Endodermal cell (in vitro differentiated cells): ENCODE measurements at regions not wholly inside any gene's neighbourhood (a gene's known extent, or its start where the extent isn't known, plus 50 kb on each side); places are given as distances from the start of the nearest gene placed in this dataset.

Source experiments
- DNase-seq: peaks from one replicate; pipeline ENCODE4 v3.0.0-alpha.2; 2017
- H3K27ac ChIP-seq: 2 replicates; pipeline ENCODE4 v1.5.1; 2013; ENCODE audit warnings: mild to moderate bottlenecking, low read depth, low read length, moderate library complexity
- H3K27me3 ChIP-seq: 2 replicates; pipeline ENCODE4 v1.6.1; 2013; ENCODE audit warnings: mild to moderate bottlenecking, low read length, moderate library complexity; ENCODE audit not compliant: insufficient read depth, control insufficient read depth, poor library complexity, severe bottlenecking
- H3K36me3 ChIP-seq: 2 replicates; pipeline ENCODE4 v1.7.0; 2013; ENCODE audit warnings: mild to moderate bottlenecking, low read length, moderate library complexity; ENCODE audit not compliant: control insufficient read depth, insufficient read depth
- H3K4me1 ChIP-seq: one replicate; pipeline ENCODE4 v1.7.0; 2013; ENCODE audit warnings: low read length; ENCODE audit not compliant: control insufficient read depth, insufficient read depth
- H3K4me3 ChIP-seq: 2 replicates; pipeline ENCODE4 v1.5.1; 2013; ENCODE audit warnings: mild to moderate bottlenecking, low read length, moderate library complexity
- H3K9ac ChIP-seq: 2 replicates; pipeline ENCODE4 v1.6.1; 2013; ENCODE audit warnings: mild to moderate bottlenecking, low read length, moderate library complexity; ENCODE audit not compliant: poor library complexity, severe bottlenecking; ENCODE audit errors: extremely low read depth
- H3K9me3 ChIP-seq: 2 replicates; pipeline ENCODE4 v1.6.1; 2013; ENCODE audit warnings: mild to moderate bottlenecking, low read length, moderate library complexity; ENCODE audit not compliant: control insufficient read depth
- H3K27ac Mint-ChIP-seq: 2 replicates; pipeline ENCODE4 v1.8.0; 2020; ENCODE audit warnings: mixed read lengths
- H3K27me3 Mint-ChIP-seq: 2 replicates; pipeline ENCODE4 v1.8.0; 2021; ENCODE audit warnings: mild to moderate bottlenecking, mixed read lengths; ENCODE audit not compliant: insufficient read depth
- H3K36me3 Mint-ChIP-seq: 2 replicates; pipeline ENCODE4 v1.8.0; 2020; ENCODE audit warnings: low read depth, mixed read lengths
- H3K4me1 Mint-ChIP-seq: 2 replicates; pipeline ENCODE4 v1.8.0; 2020; ENCODE audit warnings: mixed read lengths
- H3K4me3 Mint-ChIP-seq: 2 replicates; pipeline ENCODE4 v1.8.0; 2020; ENCODE audit warnings: mild to moderate bottlenecking, moderate library complexity, mixed read lengths
- H3K9me3 Mint-ChIP-seq: 2 replicates; pipeline ENCODE4 v1.8.0; 2020; ENCODE audit warnings: mild to moderate bottlenecking, mixed read lengths
- WGBS, 2 experiments: methylation state at CpG; one replicate each; pipeline versions ENCODE4 v1.1.5 to v1.1.7; 2013; ENCODE audit warnings: missing lambda C conversion rate in 2 of 2, mixed read lengths in 1 of 2; ENCODE audit not compliant: insufficient coverage in 1 of 2, insufficient read length in 1 of 2; 5-methylcytosine and 5-hydroxymethylcytosine counted together
- TF ChIP-seq, protein P1 (sequence below): fragments of 200-600 bp; sonication (generic); conservative IDR thresholded peaks from 2 replicates; pipeline ENCODE4 v1.5.0; 2021; ENCODE audit warnings: antibody characterized with exemption, mild to moderate bottlenecking

DNA sequence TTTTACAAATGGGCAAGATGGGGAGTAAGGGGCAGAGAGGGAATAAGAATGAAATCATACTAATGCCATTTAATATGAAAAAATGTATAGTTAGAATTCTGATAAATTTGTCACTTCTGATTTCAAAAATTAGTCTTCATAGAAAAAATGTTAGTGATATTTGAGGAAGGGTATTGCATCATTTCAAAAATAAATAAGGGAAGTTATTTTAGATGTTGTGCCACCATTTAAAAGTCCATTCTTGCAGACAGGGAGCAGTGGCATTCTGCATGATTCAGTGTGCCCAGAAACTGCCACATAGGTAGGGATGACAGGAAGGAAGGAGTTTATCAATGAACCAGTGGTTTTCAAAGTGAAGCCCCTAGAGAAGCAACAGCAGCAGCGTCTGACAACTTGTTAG is 674.6 kb downstream of the EPM2A start:
- TF ChIP-seq, protein P1, sequence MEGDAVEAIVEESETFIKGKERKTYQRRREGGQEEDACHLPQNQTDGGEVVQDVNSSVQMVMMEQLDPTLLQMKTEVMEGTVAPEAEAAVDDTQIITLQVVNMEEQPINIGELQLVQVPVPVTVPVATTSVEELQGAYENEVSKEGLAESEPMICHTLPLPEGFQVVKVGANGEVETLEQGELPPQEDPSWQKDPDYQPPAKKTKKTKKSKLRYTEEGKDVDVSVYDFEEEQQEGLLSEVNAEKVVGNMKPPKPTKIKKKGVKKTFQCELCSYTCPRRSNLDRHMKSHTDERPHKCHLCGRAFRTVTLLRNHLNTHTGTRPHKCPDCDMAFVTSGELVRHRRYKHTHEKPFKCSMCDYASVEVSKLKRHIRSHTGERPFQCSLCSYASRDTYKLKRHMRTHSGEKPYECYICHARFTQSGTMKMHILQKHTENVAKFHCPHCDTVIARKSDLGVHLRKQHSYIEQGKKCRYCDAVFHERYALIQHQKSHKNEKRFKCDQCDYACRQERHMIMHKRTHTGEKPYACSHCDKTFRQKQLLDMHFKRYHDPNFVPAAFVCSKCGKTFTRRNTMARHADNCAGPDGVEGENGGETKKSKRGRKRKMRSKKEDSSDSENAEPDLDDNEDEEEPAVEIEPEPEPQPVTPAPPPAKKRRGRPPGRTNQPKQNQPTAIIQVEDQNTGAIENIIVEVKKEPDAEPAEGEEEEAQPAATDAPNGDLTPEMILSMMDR = no peak
- no peak overlapping the region for H3K9ac ChIP-seq
- 86% methylated on average over 1 of the region's 1 CpG; no CpG with 5 or more reads in 1 of the 2 experiments for WGBS, 2 experiments
- H3K4me3 ChIP-seq = no peak overlapping the region
- DNase-seq = no peak
- Mint-ChIP-seq H3K4me1 (no peaks in the 10 kb centered on the region), H3K27me3 (no peaks in the 10 kb centered on the region), H3K4me3 (no peak overlapping the region), H3K36me3 (no peaks in the 10 kb centered on the region), H3K9me3 (no peaks in the 10 kb centered on the region), H3K27ac (no peak overlapping the region)
- H3K36me3 ChIP-seq = no peaks in the 10 kb centered on the region
- H3K9me3 ChIP-seq = no peaks in the 10 kb centered on the region
- H3K27me3 ChIP-seq = no peaks in the 10 kb centered on the region
- H3K27ac ChIP-seq = no peak overlapping the region
- H3K4me1 ChIP-seq = no peaks in the 10 kb centered on the region

DNA sequence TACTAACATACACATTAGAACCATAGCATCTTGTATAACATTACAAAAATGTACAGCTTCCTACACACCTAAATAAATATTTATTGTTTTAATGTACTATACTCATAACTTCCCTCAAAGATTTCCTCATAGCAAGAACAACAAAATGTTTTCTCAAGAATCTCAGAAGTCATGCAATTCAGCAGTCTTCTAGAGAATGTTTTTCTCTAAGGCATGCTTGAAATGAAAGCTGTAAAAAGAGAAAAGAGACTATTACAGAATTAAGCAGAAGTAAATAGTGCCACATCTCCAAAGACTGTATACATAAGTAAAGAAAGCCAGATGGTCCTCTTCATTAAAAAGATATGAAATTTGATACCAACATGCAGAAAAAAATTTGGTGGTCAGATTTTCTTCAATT is 672.2 kb downstream of the EPM2A start:
- no peaks in the 10 kb centered on the region for H3K4me1 ChIP-seq
- H3K27me3 ChIP-seq = no peaks in the 10 kb centered on the region

DNA sequence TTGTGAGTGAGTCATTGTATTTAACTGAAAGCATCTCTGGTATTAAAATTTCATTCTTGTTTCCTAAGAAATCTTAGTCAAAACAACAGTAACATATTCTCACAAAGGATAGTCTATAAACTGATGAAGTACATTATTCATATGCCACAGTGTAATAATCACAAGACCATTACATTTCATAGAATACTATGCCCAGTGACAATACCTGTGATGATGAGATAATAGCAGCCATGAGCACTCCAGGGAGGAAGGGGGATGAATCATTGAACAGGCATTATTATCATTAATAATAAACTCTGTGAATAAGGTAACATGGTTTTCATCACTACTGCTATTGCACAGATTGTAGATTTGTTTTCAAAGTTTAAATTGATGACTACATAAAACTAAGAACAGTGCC is 667.9 kb downstream of the EPM2A start:
- H3K27ac Mint-ChIP-seq = no peak overlapping the region
- Histone ChIP-seq H3K27ac (no peak overlapping the region), H3K27me3 (no peaks in the 10 kb centered on the region), H3K4me3 (no peak overlapping the region), H3K4me1 (no peaks in the 10 kb centered on the region), H3K9me3 (no peaks in the 10 kb centered on the region), H3K36me3 (no peaks in the 10 kb centered on the region), H3K9ac (no peak overlapping the region)
- no peaks in the 10 kb centered on the region for H3K4me1 Mint-ChIP-seq
- H3K9me3 Mint-ChIP-seq = peaks cover 2% of the 10 kb centered on the region
- H3K27me3 Mint-ChIP-seq = no peaks in the 10 kb centered on the region
- no peaks in the 10 kb centered on the region for H3K36me3 Mint-ChIP-seq
- no peak overlapping the region for H3K4me3 Mint-ChIP-seq
- TF ChIP-seq, protein P1 = no peak
- no peak for DNase-seq

More for the DNA sequence above, 672.2 kb downstream of the EPM2A start:
- H3K9me3 ChIP-seq = no peaks in the 10 kb centered on the region
- no peaks in the 10 kb centered on the region for H3K36me3 ChIP-seq
- H3K4me1 Mint-ChIP-seq = no peaks in the 10 kb centered on the region
- H3K27me3 Mint-ChIP-seq = no peaks in the 10 kb centered on the region
- TF ChIP-seq, protein P1 = no peak
- no peak overlapping the region for H3K27ac ChIP-seq
- no peak for DNase-seq
- H3K27ac Mint-ChIP-seq = no peak overlapping the region
- H3K4me3 ChIP-seq = no peak overlapping the region
- H3K4me3 Mint-ChIP-seq = no peak overlapping the region
- H3K9me3 Mint-ChIP-seq = no peaks in the 10 kb centered on the region
- H3K9ac ChIP-seq = no peak overlapping the region
- H3K36me3 Mint-ChIP-seq = no peaks in the 10 kb centered on the region
